AG10803 (cell line): ENCODE measurements at regions not wholly inside any gene's neighbourhood (a gene's known extent, or its start where the extent isn't known, plus 50 kb on each side); places are given as distances from the start of the nearest gene placed in this dataset.

ENCODE experiments used
- DNase-seq: peaks from one replicate; pipeline ENCODE4 v3.0.0; 2010; ENCODE audit warnings: low read depth
- H3K4me3 ChIP-seq: 2 replicates; pipeline ENCODE4 v1.5.1; 2011; ENCODE audit warnings: mild to moderate bottlenecking, low read length, control low read depth
- CTCF ChIP-seq: conservative IDR thresholded peaks from 2 replicates; pipeline ENCODE4 v1.5.1; 2011; ENCODE audit warnings: mild to moderate bottlenecking, low read length, control low read depth, inconsistent platforms

- DNase-seq = no peak
- TF ChIP-seq CTCF = no peak
- H3K4me3 ChIP-seq = no peak overlapping the region
Measured at GRCh38 chr5:157933005-157933404, 74.1 kb upstream of the CLINT1 start.

- DNase-seq = no peak
- no peak overlapping the region for H3K4me3 ChIP-seq
- no peak for TF ChIP-seq CTCF
Measured at GRCh38 chr5:157930710-157931109, 71.8 kb upstream of the CLINT1 start.

- no peak for DNase-seq
- no peak for TF ChIP-seq CTCF
- no peak overlapping the region for H3K4me3 ChIP-seq
Measured at GRCh38 chr5:157926977-157927376, 68.0 kb upstream of the CLINT1 start.

- no peak for TF ChIP-seq CTCF
- no peak overlapping the region for H3K4me3 ChIP-seq
- no peak for DNase-seq
Measured at GRCh38 chr5:157925786-157926671, 67.1 kb upstream of the CLINT1 start.

GRCh38 chr5:157924931-157925729 is 66.2 kb upstream of the CLINT1 start:
- no peak for TF ChIP-seq CTCF

GRCh38 chr5:157924490-157924889 is 65.5 kb upstream of the CLINT1 start:
- DNase-seq = no peak
- no peak overlapping the region for H3K4me3 ChIP-seq
- no peak for TF ChIP-seq CTCF

More at GRCh38 chr5:157924931-157925729, 66.2 kb upstream of the CLINT1 start:
- no peak for DNase-seq
- H3K4me3 ChIP-seq = no peak overlapping the region
